Loucy (cell line): ENCODE measurements at regions not wholly inside any gene's neighbourhood (a gene's known extent, or its start where the extent isn't known, plus 50 kb on each side); places are given as distances from the start of the nearest gene placed in this dataset.

ENCODE experiments used
- H2AFZ ChIP-seq: fragments of 200-600 bp; sonication (generic); 2 replicates; pipeline ENCODE4 v1.6.0; 2016; ENCODE audit warnings: antibody characterized with exemption, mild to moderate bottlenecking, low read length, moderate library complexity
- H3F3A ChIP-seq: fragments of 200-600 bp; 2 replicates; pipeline ENCODE4 v1.6.0; 2016; ENCODE audit warnings: antibody characterized with exemption, low read depth, mild to moderate bottlenecking
- H3K27me3 ChIP-seq: fragments of 200-600 bp; sonication (generic); 2 replicates; pipeline ENCODE4 v1.6.1; 2014; ENCODE audit warnings: low read length, mild to moderate bottlenecking; ENCODE audit not compliant: insufficient read depth, poor library complexity, severe bottlenecking
- H3K36me3 ChIP-seq: fragments of 200-600 bp; sonication (generic); 2 replicates; pipeline ENCODE4 v1.6.1; 2016; ENCODE audit warnings: low read length; ENCODE audit not compliant: insufficient read depth
- H3K4me1 ChIP-seq: fragments of 200-600 bp; sonication (generic); 2 replicates; pipeline ENCODE4 v1.5.1; 2014; ENCODE audit warnings: low read length, mild to moderate bottlenecking; ENCODE audit not compliant: insufficient read depth, poor library complexity, severe bottlenecking
- H3K4me2 ChIP-seq: fragments of 200-600 bp; sonication (generic); 2 replicates; pipeline ENCODE4 v1.6.0; 2014; ENCODE audit warnings: antibody characterized with exemption, low read length, low read depth, mild to moderate bottlenecking; ENCODE audit not compliant: poor library complexity, severe bottlenecking
- H3K4me3 ChIP-seq: fragments of 200-600 bp; sonication (generic); 2 replicates; pipeline ENCODE4 v1.5.1; 2014; ENCODE audit warnings: low read length, mild to moderate bottlenecking, mixed read lengths; ENCODE audit not compliant: poor library complexity, severe bottlenecking
- H3K79me2 ChIP-seq: fragments of 200-600 bp; sonication (generic); 2 replicates; pipeline ENCODE4 v1.6.1; 2014; ENCODE audit warnings: low read length; ENCODE audit not compliant: insufficient read depth
- H3K9ac ChIP-seq: fragments of 200-600 bp; sonication (generic); 2 replicates; pipeline ENCODE4 v1.6.0; 2014; ENCODE audit warnings: mild to moderate bottlenecking, low read depth, low read length, moderate library complexity; ENCODE audit not compliant: poor library complexity, severe bottlenecking
- H3K9me2 ChIP-seq: fragments of 200-600 bp; sonication (generic); replicated peaks from 2 replicates; pipeline ENCODE4 v1.6.1; 2016; ENCODE audit warnings: low read depth, low read length, mixed read lengths
- H3K9me3 ChIP-seq: fragments of 200-600 bp; sonication (generic); 2 replicates; pipeline ENCODE4 v1.6.1; 2014; ENCODE audit warnings: mild to moderate bottlenecking, antibody characterized with exemption, low read length, low read depth; ENCODE audit not compliant: insufficient read depth
- H4K20me1 ChIP-seq: fragments of 200-600 bp; sonication (generic); 2 replicates; pipeline ENCODE4 v1.6.0; 2014; ENCODE audit warnings: antibody characterized with exemption, low read length, mild to moderate bottlenecking; ENCODE audit not compliant: insufficient read depth, poor library complexity, severe bottlenecking
- CTCF ChIP-seq: fragments of 200-600 bp; sonication (generic); conservative IDR thresholded peaks from 2 replicates; pipeline ENCODE4 v1.5.1; 2014; ENCODE audit warnings: mild to moderate bottlenecking, antibody characterized with exemption, low read length
- EZH2phosphoT487 ChIP-seq: fragments of 200-600 bp; IDR thresholded peaks from 2 replicates; pipeline ENCODE4 v1.6.1; 2018; ENCODE audit warnings: antibody characterized with exemption, mild to moderate bottlenecking, moderate library complexity, borderline replicate concordance

- no peak overlapping the region for H3K4me2 ChIP-seq
- no peaks in the 10 kb centered on the region for H3F3A ChIP-seq
- H3K36me3 ChIP-seq = no peaks in the 10 kb centered on the region
- H2AFZ ChIP-seq = no peak overlapping the region
- H3K79me2 ChIP-seq = no peaks in the 10 kb centered on the region
- no peaks in the 10 kb centered on the region for H3K4me1 ChIP-seq
- no peak overlapping the region for H3K4me3 ChIP-seq
- H3K27me3 ChIP-seq = no peaks in the 10 kb centered on the region
- H3K9me2 ChIP-seq = no peaks in the 10 kb centered on the region
- no peaks in the 10 kb centered on the region for H4K20me1 ChIP-seq
- TF ChIP-seq EZH2phosphoT487 (no peak), CTCF (no peak)
- H3K9me3 ChIP-seq = no peaks in the 10 kb centered on the region
- H3K9ac ChIP-seq = no peak overlapping the region
These were observed 827.1 kb downstream of the PLOD2 start for GRCh38 chr3:145333931-145334330.

- Histone ChIP-seq H3K4me1 (no peaks in the 10 kb centered on the region), H3K4me2 (no peak overlapping the region), H4K20me1 (no peaks in the 10 kb centered on the region), H3K36me3 (no peaks in the 10 kb centered on the region), H3K9me2 (no peaks in the 10 kb centered on the region), H3K9me3 (peaks cover 3% of the 10 kb centered on the region; the same call in 1 of the 2 replicates), H3K9ac (no peak overlapping the region), H2AFZ (no peak overlapping the region), H3K4me3 (no peak overlapping the region), H3K79me2 (no peaks in the 10 kb centered on the region), H3F3A (no peaks in the 10 kb centered on the region), H3K27me3 (no peaks in the 10 kb centered on the region)
- TF ChIP-seq CTCF (no peak), EZH2phosphoT487 (no peak)
These were observed 805.8 kb downstream of the PLOD2 start for GRCh38 chr3:145355206-145355605.

- TF ChIP-seq EZH2phosphoT487 (no peak), CTCF (no peak)
- no peak overlapping the region for H3K4me3 ChIP-seq
- no peaks in the 10 kb centered on the region for H3K9me2 ChIP-seq
- no peak overlapping the region for H3K4me2 ChIP-seq
- H4K20me1 ChIP-seq = no peaks in the 10 kb centered on the region
- H3K79me2 ChIP-seq = no peaks in the 10 kb centered on the region
- H3K36me3 ChIP-seq = no peaks in the 10 kb centered on the region
- H3K9ac ChIP-seq = no peak overlapping the region
- H3K4me1 ChIP-seq = no peaks in the 10 kb centered on the region
- H2AFZ ChIP-seq = no peak overlapping the region
- no peaks in the 10 kb centered on the region for H3F3A ChIP-seq
- H3K9me3 ChIP-seq = peaks cover 3% of the 10 kb centered on the region; the same call in 1 of the 2 replicates
- H3K27me3 ChIP-seq = no peaks in the 10 kb centered on the region
These were observed 803.5 kb downstream of the PLOD2 start for GRCh38 chr3:145357453-145357852.
